HG02610 (cell line): ENCODE measurements at regions not wholly inside any gene's neighbourhood (a gene's known extent, or its start where the extent isn't known, plus 50 kb on each side); places are given as distances from the start of the nearest gene placed in this dataset.
"Not testable (repeated sequence)": the region's sequence is repeated elsewhere in the genome, so short reads cannot be mapped to it uniquely, and the experiment has no call there.

Source experiments
- ATAC-seq: cut with Tn5 transposase; IDR thresholded peaks from one replicate; pipeline ENCODE4 v1.9.1; 2021; ENCODE audit warnings: mild to moderate bottlenecking, moderate library complexity; ENCODE audit not compliant: unreplicated experiment

GRCh38 chr6:44038543-44039065 is 88.6 kb downstream of the MRPL14 start:
- ATAC-seq, result no peak

GRCh38 chr6:44037847-44038542 is 89.3 kb downstream of the MRPL14 start:
- no peak for ATAC-seq

GRCh38 chr6:44037276-44037675 is 90.0 kb downstream of the MRPL14 start:
- not testable (repeated sequence) for ATAC-seq

GRCh38 chr6:44036699-44037101 is 90.6 kb downstream of the MRPL14 start:
- no peak for ATAC-seq

- ATAC-seq, result no peak
Measured at GRCh38 chr6:44036196-44036595, 91.1 kb downstream of the MRPL14 start.

- ATAC-seq, result no peak
Measured at GRCh38 chr6:44035621-44036020, 91.6 kb downstream of the MRPL14 start.

- no peak for ATAC-seq
Measured at GRCh38 chr6:44034931-44035345, 92.3 kb downstream of the MRPL14 start.

GRCh38 chr6:44034391-44034861 is 92.8 kb downstream of the MRPL14 start:
- ATAC-seq, result no peak

GRCh38 chr6:44030812-44031454 is 96.3 kb downstream of the MRPL14 start:
- no peak for ATAC-seq

GRCh38 chr6:44029444-44030185 is 97.6 kb downstream of the MRPL14 start:
- ATAC-seq, result no peak

GRCh38 chr6:44028789-44029310 is 98.4 kb downstream of the MRPL14 start:
- ATAC-seq, result no peak

- ATAC-seq, result no peak
Measured at GRCh38 chr6:44025226-44025625, 102.0 kb downstream of the MRPL14 start.

GRCh38 chr6:44024574-44025219 is 102.6 kb downstream of the MRPL14 start:
- no peak for ATAC-seq

- no peak for ATAC-seq
Measured at GRCh38 chr6:44023586-44024454, 103.4 kb downstream of the MRPL14 start.

GRCh38 chr6:44022671-44023352 is 104.4 kb downstream of the MRPL14 start:
- ATAC-seq, result no peak

- ATAC-seq, result no peak
Measured at GRCh38 chr6:44022296-44022661, 105.0 kb downstream of the MRPL14 start.

GRCh38 chr6:44021589-44022295 is 105.5 kb downstream of the MRPL14 start:
- no peak for ATAC-seq

- ATAC-seq, result no peak
Measured at GRCh38 chr6:44020664-44021425, 106.4 kb downstream of the MRPL14 start.
